ENCODE measurements at regions not wholly inside any gene's neighbourhood (a gene's known extent, or its start where the extent isn't known, plus 50 kb on each side); places are given as distances from the start of the nearest gene placed in this dataset.

DNA sequence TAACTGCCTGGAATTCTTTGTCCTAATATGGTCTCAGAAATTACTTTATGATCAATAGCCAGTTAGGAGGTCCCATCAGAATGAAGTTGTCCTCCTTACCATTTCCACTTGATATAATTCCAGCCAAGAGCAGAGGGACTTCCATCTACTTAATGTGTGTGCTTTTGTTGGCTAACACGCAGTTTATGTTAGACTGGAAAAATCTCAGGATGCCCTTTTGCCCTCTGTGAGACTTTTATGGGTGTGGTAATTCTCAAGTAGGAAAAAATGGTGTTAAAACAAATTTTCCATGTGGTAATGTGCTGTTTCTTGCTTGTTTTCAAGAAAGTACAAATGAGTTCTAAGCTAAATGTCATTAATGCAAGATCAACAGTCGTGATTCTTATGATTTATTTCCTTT, 327.1 kb downstream of the MTRR start:
- Mint-ChIP-seq H3K27me3 (no peaks in the 10 kb centered on the region), H3K27ac (no peak overlapping the region), H3K36me3 (ENCODE audit: low read depth) (no peaks in the 10 kb centered on the region), H3K4me1 (no peaks in the 10 kb centered on the region), H3K4me3 (no peak overlapping the region)
- ATAC-seq (no peak), DNase-seq (no peak)
- no peaks in the 10 kb centered on the region for H3K9me3 ChIP-seq (ENCODE audit: control insufficient read depth, low read length, poor library complexity, severe bottlenecking)

- no peak for ATAC-seq
- Mint-ChIP-seq H3K27ac (no peak overlapping the region), H3K4me3 (no peak overlapping the region), H3K36me3 (ENCODE audit: low read depth) (no peaks in the 10 kb centered on the region), H3K4me1 (no peaks in the 10 kb centered on the region), H3K27me3 (no peaks in the 10 kb centered on the region)
- no peaks in the 10 kb centered on the region for H3K9me3 ChIP-seq (ENCODE audit: control insufficient read depth, low read length, poor library complexity, severe bottlenecking)
- no peak for DNase-seq
Measured at GRCh38 chr5:8208307-8208706, 339.4 kb downstream of the MTRR start.

- no peak overlapping the region for H3K27ac Mint-ChIP-seq
- no peaks in the 10 kb centered on the region for H3K9me3 ChIP-seq (ENCODE audit: control insufficient read depth, low read length, poor library complexity, severe bottlenecking)
- H3K4me1 Mint-ChIP-seq: no peaks in the 10 kb centered on the region
- DNase-seq (no peak), ATAC-seq (no peak)
- no peak overlapping the region for H3K4me3 Mint-ChIP-seq
- no peaks in the 10 kb centered on the region for H3K27me3 Mint-ChIP-seq
- no peaks in the 10 kb centered on the region for H3K36me3 Mint-ChIP-seq (ENCODE audit: low read depth)
Measured at GRCh38 chr5:8209500-8209899, 340.6 kb downstream of the MTRR start.

DNA sequence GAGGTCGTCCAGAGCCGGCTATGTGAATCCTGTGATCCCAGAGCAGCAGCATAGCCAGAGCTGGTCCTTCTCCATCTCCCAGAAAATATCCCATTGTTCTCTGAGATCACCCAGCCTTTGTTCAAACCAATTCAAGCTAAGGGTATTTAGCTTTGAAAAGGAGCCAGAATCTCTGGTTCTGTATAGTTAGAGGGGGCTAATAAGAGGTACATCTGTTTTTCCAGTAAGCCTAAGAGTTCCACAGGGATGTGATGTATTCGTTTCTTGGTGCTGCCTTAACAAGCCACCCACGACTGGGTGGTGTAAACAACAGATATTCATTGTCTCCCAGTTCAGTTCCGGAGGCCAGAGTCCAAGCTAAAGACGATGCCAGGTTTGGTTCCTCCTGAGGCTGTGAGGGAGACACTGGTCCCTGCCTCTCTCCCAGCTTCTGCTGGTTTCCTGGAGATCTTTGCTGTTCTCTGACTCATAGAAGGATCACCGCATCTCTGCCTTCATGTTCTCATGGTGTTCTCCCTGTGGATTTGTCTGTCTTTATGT, 344.8 kb downstream of the MTRR start:
- no peaks in the 10 kb centered on the region for H3K9me3 ChIP-seq (ENCODE audit: control insufficient read depth, low read length, poor library complexity, severe bottlenecking)
- no peaks in the 10 kb centered on the region for H3K27me3 Mint-ChIP-seq
- H3K4me1 Mint-ChIP-seq: no peaks in the 10 kb centered on the region
- no peaks in the 10 kb centered on the region for H3K36me3 Mint-ChIP-seq (ENCODE audit: low read depth)
- H3K4me3 Mint-ChIP-seq: no peak overlapping the region
- H3K27ac Mint-ChIP-seq: no peak overlapping the region
- ATAC-seq (no peak), DNase-seq (no peak)

DNA sequence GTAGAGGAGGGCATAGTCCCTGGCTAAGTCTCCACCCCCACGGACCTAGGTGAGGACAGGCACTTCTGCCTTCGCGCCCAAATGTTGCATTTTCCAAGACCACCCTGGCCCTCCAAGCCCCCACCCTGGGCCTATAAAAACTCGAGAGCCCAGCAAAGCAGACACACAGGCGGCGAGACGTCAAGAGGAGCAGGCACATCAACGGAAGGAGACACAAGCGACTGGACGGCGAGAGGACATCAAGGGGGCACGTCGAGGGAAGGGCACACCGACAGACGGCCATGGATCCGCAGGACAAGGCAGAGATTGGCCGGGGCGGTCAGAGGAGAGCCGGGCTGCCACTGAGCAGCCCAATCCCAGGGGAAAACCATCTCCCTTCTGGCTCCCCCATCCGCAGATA, 348.0 kb downstream of the MTRR start:
- H3K27ac Mint-ChIP-seq: no peak overlapping the region
- DNase-seq (no peak), ATAC-seq (no peak)
- no peaks in the 10 kb centered on the region for H3K36me3 Mint-ChIP-seq (ENCODE audit: low read depth)
- no peaks in the 10 kb centered on the region for H3K9me3 ChIP-seq (ENCODE audit: control insufficient read depth, low read length, poor library complexity, severe bottlenecking)
- no peaks in the 10 kb centered on the region for H3K4me1 Mint-ChIP-seq
- H3K27me3 Mint-ChIP-seq: no peaks in the 10 kb centered on the region
- H3K4me3 Mint-ChIP-seq: no peak overlapping the region

- H3K9me3 ChIP-seq (ENCODE audit: control insufficient read depth, low read length, poor library complexity, severe bottlenecking): no peaks in the 10 kb centered on the region
- H3K4me1 Mint-ChIP-seq: no peaks in the 10 kb centered on the region
- H3K27ac Mint-ChIP-seq: no peak overlapping the region
- ATAC-seq: no peak
- no peaks in the 10 kb centered on the region for H3K27me3 Mint-ChIP-seq
- DNase-seq: no peak
- no peak overlapping the region for H3K4me3 Mint-ChIP-seq
- no peaks in the 10 kb centered on the region for H3K36me3 Mint-ChIP-seq (ENCODE audit: low read depth)
Measured at GRCh38 chr5:8226148-8226547, 357.2 kb downstream of the MTRR start.

GRCh38 chr5:8227112-8227511, 358.2 kb downstream of the MTRR start:
- DNase-seq (no peak), ATAC-seq (no peak)
- H3K4me3 Mint-ChIP-seq: no peak overlapping the region
- H3K27ac Mint-ChIP-seq: no peak overlapping the region
- H3K27me3 Mint-ChIP-seq: no peaks in the 10 kb centered on the region
- no peaks in the 10 kb centered on the region for H3K36me3 Mint-ChIP-seq (ENCODE audit: low read depth)
- no peaks in the 10 kb centered on the region for H3K9me3 ChIP-seq (ENCODE audit: control insufficient read depth, low read length, poor library complexity, severe bottlenecking)
- no peaks in the 10 kb centered on the region for H3K4me1 Mint-ChIP-seq

DNA sequence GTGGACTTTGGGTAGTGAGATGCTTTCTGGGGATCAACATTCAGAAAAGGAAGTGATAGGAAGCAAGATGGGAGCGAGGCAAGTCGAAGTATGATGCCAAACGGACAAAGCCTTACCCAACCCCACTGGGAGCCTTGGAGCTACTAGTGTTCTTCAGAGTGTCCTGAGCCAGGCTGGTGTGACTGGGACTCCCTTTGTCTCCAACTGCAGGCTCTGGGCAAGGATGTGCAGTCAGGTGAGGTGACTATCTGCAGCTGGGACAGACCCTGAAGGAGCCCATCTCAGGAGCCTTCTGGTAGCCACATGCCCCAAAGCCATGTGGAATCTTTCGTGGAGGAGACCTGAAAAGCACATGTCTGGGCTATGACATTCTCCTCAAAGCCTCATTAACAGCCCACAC, 360.6 kb downstream of the MTRR start:
- no peaks in the 10 kb centered on the region for H3K4me1 Mint-ChIP-seq
- no peak for ATAC-seq
- no peak overlapping the region for H3K27ac Mint-ChIP-seq
- DNase-seq: no peak
- no peaks in the 10 kb centered on the region for H3K9me3 ChIP-seq (ENCODE audit: control insufficient read depth, low read length, poor library complexity, severe bottlenecking)
- H3K36me3 Mint-ChIP-seq (ENCODE audit: low read depth): no peaks in the 10 kb centered on the region
- H3K4me3 Mint-ChIP-seq: no peak overlapping the region
- H3K27me3 Mint-ChIP-seq: no peaks in the 10 kb centered on the region

- H3K4me1 Mint-ChIP-seq: no peaks in the 10 kb centered on the region
- no peak overlapping the region for H3K27ac Mint-ChIP-seq
- no peaks in the 10 kb centered on the region for H3K9me3 ChIP-seq (ENCODE audit: control insufficient read depth, low read length, poor library complexity, severe bottlenecking)
- ATAC-seq: no peak
- no peaks in the 10 kb centered on the region for H3K36me3 Mint-ChIP-seq (ENCODE audit: low read depth)
- H3K27me3 Mint-ChIP-seq: no peaks in the 10 kb centered on the region
- no peak for DNase-seq
- H3K4me3 Mint-ChIP-seq: no peak overlapping the region
Measured at GRCh38 chr5:8230868-8231267, 361.9 kb downstream of the MTRR start.

DNA sequence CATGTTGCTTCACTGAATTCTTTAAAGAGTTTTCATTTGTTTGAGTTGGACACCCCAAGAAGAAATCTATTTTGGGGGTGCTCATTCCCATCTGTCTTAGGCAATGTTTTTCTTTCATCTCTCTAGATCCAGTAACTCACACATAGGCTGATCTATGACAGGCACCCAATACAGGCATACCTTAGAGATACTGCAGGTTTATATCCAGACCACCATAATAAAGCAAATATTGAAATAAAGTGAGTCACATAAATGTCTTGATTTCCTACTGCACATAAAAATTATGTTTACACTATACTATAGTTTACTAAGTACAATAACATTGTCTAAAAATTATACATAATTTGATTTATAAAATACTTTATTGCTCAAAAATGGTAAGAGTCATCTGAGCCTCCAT, 364.5 kb downstream of the MTRR start:
- no peak for DNase-seq
- Mint-ChIP-seq H3K36me3 (ENCODE audit: low read depth) (no peaks in the 10 kb centered on the region), H3K27me3 (no peaks in the 10 kb centered on the region), H3K27ac (no peak overlapping the region), H3K4me1 (no peaks in the 10 kb centered on the region), H3K4me3 (no peak overlapping the region)
- no peak for ATAC-seq
- H3K9me3 ChIP-seq (ENCODE audit: control insufficient read depth, low read length, poor library complexity, severe bottlenecking): no peaks in the 10 kb centered on the region

- no peak for DNase-seq
- H3K27me3 Mint-ChIP-seq: no peaks in the 10 kb centered on the region
- no peak overlapping the region for H3K27ac Mint-ChIP-seq
- no peaks in the 10 kb centered on the region for H3K4me1 Mint-ChIP-seq
- no peaks in the 10 kb centered on the region for H3K9me3 ChIP-seq (ENCODE audit: control insufficient read depth, low read length, poor library complexity, severe bottlenecking)
- H3K36me3 Mint-ChIP-seq (ENCODE audit: low read depth): no peaks in the 10 kb centered on the region
- no peak for ATAC-seq
- no peak overlapping the region for H3K4me3 Mint-ChIP-seq
Measured at GRCh38 chr5:8234179-8234770, 365.3 kb downstream of the MTRR start.

DNA sequence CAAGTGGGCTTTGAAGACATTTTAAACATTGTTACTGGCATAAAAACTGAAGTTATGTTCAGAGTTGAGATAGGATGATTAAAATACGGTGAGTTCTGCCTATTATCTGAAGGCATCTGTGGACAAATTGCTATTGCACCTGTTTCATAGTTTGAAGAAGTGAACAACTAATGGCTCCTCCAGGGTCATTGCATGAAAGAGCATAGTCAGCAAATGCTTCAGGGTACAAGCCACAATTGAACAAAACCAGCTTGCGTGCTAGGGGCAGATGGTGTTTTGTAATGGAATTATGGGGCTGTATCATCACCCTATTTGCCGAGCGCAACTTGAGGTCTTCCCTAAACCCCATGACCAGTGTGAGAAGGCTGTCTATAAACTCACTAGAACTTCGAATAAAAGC, 369.1 kb downstream of the MTRR start:
- no peaks in the 10 kb centered on the region for H3K4me1 Mint-ChIP-seq
- H3K27ac Mint-ChIP-seq: no peak overlapping the region
- H3K27me3 Mint-ChIP-seq: no peaks in the 10 kb centered on the region
- DNase-seq (no peak), ATAC-seq (no peak)
- H3K9me3 ChIP-seq (ENCODE audit: control insufficient read depth, low read length, poor library complexity, severe bottlenecking): no peaks in the 10 kb centered on the region
- H3K36me3 Mint-ChIP-seq (ENCODE audit: low read depth): no peaks in the 10 kb centered on the region
- no peak overlapping the region for H3K4me3 Mint-ChIP-seq

DNA sequence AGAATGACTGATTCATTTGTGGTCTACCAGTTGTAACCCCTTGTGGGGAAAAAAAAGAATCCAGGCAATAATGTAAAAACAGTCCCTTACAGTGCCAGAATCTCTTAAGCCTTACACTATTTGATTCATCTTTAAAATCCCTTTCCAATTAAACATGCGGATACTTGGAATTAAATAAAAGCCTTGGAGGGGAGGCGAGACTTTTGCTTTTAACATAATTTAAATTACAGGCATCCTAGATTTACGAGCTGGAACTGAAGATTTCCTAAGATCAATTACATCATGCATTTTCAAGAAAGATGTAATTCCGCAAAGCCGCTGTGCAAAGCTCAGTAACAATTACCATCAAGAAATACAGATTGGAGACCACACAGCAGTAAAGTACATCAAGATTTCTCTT, 370.2 kb downstream of the MTRR start:
- no peaks in the 10 kb centered on the region for H3K9me3 ChIP-seq (ENCODE audit: control insufficient read depth, low read length, poor library complexity, severe bottlenecking)
- Mint-ChIP-seq H3K27ac (no peak overlapping the region), H3K27me3 (no peaks in the 10 kb centered on the region), H3K4me3 (no peak overlapping the region), H3K36me3 (ENCODE audit: low read depth) (no peaks in the 10 kb centered on the region), H3K4me1 (no peaks in the 10 kb centered on the region)
- ATAC-seq (no peak), DNase-seq (no peak)

DNA sequence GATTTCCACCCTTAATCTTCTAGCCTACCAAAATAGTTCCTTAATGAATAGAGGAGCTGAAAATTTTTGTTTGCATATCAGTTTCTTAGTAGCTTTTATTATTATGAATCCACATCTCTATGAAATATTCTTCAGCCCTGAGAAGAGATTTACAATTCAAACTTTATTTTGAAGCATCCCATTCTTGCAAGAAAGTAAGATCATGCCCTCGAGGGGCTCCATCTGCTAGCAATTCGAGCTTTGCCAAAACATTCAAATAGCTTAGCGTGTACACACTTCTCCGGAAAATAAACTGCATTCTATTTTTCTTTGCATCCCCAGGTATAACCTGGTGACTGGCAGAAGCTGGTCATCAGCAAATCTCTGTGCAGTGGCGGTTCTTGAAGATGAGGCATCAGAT, 370.7 kb downstream of the MTRR start:
- no peaks in the 10 kb centered on the region for H3K9me3 ChIP-seq (ENCODE audit: control insufficient read depth, low read length, poor library complexity, severe bottlenecking)
- DNase-seq (no peak), ATAC-seq (no peak)
- Mint-ChIP-seq H3K27ac (no peak overlapping the region), H3K4me1 (no peaks in the 10 kb centered on the region), H3K36me3 (ENCODE audit: low read depth) (no peaks in the 10 kb centered on the region), H3K4me3 (no peak overlapping the region), H3K27me3 (no peaks in the 10 kb centered on the region)
